ENCODE measurements at regions not wholly inside any gene's neighbourhood (a gene's known extent, or its start where the extent isn't known, plus 50 kb on each side); places are given as distances from the start of the nearest gene placed in this dataset.

DNA sequence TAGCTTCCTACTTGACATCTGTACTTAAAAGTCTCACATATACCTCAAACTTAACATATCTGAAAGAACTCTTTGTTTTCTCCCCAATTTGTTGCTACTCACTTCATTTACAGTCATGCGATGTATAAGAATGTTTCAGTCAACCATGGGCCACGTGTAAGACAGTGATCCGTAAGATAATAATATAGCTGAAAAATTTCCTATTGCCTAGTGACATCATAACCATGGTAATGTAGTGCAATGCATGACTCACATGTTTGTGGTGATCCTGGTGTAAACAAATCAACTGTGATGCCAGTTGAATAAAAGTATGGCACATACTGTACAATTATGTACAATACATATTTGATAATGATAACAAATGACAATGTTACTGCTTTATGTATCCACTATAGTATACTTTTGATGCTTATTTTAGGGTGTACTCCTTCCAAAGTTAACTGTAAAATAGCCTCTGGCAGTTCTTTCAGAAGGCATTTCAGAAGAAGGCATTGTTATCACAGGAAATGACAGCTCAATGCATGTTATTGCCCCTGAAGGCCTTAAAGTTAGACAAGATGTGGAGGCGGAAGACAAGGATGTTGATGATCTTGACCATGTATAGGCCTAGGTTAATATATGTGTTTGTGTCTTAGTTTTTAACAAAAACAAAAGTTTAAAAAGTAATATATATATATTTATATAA lies 579.0 kb downstream of the EPHA7 start:
- TF ChIP-seq, protein P1, sequence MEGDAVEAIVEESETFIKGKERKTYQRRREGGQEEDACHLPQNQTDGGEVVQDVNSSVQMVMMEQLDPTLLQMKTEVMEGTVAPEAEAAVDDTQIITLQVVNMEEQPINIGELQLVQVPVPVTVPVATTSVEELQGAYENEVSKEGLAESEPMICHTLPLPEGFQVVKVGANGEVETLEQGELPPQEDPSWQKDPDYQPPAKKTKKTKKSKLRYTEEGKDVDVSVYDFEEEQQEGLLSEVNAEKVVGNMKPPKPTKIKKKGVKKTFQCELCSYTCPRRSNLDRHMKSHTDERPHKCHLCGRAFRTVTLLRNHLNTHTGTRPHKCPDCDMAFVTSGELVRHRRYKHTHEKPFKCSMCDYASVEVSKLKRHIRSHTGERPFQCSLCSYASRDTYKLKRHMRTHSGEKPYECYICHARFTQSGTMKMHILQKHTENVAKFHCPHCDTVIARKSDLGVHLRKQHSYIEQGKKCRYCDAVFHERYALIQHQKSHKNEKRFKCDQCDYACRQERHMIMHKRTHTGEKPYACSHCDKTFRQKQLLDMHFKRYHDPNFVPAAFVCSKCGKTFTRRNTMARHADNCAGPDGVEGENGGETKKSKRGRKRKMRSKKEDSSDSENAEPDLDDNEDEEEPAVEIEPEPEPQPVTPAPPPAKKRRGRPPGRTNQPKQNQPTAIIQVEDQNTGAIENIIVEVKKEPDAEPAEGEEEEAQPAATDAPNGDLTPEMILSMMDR (IDR thresholded peaks at IDR 0.05), result no peak
- TF ChIP-seq POLR2A (IDR thresholded peaks at IDR 0.05), result no peak
